ENCODE measurements at regions not wholly inside any gene's neighbourhood (a gene's known extent, or its start where the extent isn't known, plus 50 kb on each side); places are given as distances from the start of the nearest gene placed in this dataset.

DNA sequence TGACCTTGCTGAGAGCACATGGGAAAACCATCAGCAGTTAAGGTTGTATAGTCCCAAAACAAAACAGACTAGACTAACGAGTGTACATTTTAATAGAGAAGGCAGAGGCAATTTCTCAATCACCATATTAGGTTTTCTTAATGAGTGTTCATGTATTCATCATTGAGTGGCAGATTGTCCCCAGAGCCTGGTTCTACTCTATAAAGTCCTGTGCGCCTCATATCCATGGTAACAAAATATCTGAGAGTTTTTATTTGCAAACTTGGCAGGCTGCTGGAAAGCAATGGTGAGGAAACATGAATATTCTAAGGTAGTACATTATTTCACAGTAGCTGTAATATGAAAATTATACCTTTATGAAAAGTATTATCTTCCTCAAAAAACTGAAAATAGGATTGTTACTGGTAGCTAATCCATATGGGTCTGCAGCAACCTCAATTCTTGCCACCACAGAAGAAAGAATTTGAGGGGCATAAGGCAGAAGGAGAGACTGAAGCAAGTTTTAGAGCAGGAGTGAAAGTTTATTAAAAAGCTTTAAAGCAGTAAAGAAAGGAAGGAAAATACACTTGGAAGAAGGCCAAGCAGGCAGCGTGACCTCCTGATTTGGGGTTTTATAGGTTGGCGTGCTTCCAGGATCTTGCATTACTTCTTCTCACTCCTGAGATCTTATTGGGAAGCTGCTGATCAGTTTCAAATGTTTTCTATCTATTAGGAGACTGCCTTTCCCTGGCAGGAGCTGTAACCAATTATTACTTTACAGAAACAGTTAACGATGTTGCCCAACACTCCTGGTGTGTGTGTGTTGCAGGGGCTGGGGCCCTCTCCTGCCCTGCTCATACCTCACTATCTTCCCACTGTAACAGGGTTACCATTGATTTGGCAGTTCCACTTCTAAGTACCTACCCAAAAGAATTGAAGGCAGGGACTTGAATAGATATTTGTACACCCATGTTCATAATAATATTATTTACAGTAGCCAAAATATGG is 154.0 kb upstream of the NUDT4 start:
- no peak for TF ChIP-seq RAD21 (conservative IDR thresholded peaks at IDR 0.05)
- TF ChIP-seq, protein P1, sequence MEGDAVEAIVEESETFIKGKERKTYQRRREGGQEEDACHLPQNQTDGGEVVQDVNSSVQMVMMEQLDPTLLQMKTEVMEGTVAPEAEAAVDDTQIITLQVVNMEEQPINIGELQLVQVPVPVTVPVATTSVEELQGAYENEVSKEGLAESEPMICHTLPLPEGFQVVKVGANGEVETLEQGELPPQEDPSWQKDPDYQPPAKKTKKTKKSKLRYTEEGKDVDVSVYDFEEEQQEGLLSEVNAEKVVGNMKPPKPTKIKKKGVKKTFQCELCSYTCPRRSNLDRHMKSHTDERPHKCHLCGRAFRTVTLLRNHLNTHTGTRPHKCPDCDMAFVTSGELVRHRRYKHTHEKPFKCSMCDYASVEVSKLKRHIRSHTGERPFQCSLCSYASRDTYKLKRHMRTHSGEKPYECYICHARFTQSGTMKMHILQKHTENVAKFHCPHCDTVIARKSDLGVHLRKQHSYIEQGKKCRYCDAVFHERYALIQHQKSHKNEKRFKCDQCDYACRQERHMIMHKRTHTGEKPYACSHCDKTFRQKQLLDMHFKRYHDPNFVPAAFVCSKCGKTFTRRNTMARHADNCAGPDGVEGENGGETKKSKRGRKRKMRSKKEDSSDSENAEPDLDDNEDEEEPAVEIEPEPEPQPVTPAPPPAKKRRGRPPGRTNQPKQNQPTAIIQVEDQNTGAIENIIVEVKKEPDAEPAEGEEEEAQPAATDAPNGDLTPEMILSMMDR (IDR thresholded peaks at IDR 0.05; ENCODE audit: poor library complexity, severe bottlenecking) = no peak
- no peak for TF ChIP-seq EP300 (conservative IDR thresholded peaks at IDR 0.05; ENCODE audit: poor library complexity, severe bottlenecking)
- TF ChIP-seq SMC3 (conservative IDR thresholded peaks at IDR 0.05; ENCODE audit: poor library complexity) = no peak
- TF ChIP-seq, protein P2, sequence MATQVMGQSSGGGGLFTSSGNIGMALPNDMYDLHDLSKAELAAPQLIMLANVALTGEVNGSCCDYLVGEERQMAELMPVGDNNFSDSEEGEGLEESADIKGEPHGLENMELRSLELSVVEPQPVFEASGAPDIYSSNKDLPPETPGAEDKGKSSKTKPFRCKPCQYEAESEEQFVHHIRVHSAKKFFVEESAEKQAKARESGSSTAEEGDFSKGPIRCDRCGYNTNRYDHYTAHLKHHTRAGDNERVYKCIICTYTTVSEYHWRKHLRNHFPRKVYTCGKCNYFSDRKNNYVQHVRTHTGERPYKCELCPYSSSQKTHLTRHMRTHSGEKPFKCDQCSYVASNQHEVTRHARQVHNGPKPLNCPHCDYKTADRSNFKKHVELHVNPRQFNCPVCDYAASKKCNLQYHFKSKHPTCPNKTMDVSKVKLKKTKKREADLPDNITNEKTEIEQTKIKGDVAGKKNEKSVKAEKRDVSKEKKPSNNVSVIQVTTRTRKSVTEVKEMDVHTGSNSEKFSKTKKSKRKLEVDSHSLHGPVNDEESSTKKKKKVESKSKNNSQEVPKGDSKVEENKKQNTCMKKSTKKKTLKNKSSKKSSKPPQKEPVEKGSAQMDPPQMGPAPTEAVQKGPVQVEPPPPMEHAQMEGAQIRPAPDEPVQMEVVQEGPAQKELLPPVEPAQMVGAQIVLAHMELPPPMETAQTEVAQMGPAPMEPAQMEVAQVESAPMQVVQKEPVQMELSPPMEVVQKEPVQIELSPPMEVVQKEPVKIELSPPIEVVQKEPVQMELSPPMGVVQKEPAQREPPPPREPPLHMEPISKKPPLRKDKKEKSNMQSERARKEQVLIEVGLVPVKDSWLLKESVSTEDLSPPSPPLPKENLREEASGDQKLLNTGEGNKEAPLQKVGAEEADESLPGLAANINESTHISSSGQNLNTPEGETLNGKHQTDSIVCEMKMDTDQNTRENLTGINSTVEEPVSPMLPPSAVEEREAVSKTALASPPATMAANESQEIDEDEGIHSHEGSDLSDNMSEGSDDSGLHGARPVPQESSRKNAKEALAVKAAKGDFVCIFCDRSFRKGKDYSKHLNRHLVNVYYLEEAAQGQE (IDR thresholded peaks at IDR 0.05; ENCODE audit: borderline replicate concordance) = no peak
- no peak for TF ChIP-seq POLR2AphosphoS5 (IDR thresholded peaks at IDR 0.05)
- TF ChIP-seq MXI1 (conservative IDR thresholded peaks at IDR 0.05; ENCODE audit: poor library complexity, severe bottlenecking) = no peak
- no peak for TF ChIP-seq TAF1 (IDR thresholded peaks at IDR 0.05; ENCODE audit: low read depth)
- TF ChIP-seq EZH2 (IDR thresholded peaks at IDR 0.05; ENCODE audit: borderline replicate concordance, insufficient read depth, low read length, poor library complexity, severe bottlenecking) = no peak
- Histone ChIP-seq H3K36me3 (ENCODE audit: insufficient read depth, low read length) (no peaks in the 10 kb centered on the region), H3K79me2 (replicated peaks; ENCODE audit: insufficient read depth, low read length) (no peaks in the 10 kb centered on the region), H2AFZ (ENCODE audit: low read depth, low read length) (no peak overlapping the region), H3K27me3 (ENCODE audit: insufficient read depth, low read depth, low read length) (no peaks in the 10 kb centered on the region), H4K20me1 (ENCODE audit: insufficient read depth) (no peaks in the 10 kb centered on the region), H3K9ac (ENCODE audit: low read length) (no peak overlapping the region), H3F3A (ENCODE audit: insufficient read depth, low read length, poor library complexity, severe bottlenecking) (no peaks in the 10 kb centered on the region), H3K4me3 (ENCODE audit: low read length) (no peak overlapping the region), H3K27ac (ENCODE audit: low read length) (no peak overlapping the region), H3K9me3 (ENCODE audit: low read length) (no peaks in the 10 kb centered on the region), H3K4me2 (ENCODE audit: low read length) (no peak overlapping the region), H3K9me2 (ENCODE audit: insufficient read depth, low read length) (no peaks in the 10 kb centered on the region)

DNA sequence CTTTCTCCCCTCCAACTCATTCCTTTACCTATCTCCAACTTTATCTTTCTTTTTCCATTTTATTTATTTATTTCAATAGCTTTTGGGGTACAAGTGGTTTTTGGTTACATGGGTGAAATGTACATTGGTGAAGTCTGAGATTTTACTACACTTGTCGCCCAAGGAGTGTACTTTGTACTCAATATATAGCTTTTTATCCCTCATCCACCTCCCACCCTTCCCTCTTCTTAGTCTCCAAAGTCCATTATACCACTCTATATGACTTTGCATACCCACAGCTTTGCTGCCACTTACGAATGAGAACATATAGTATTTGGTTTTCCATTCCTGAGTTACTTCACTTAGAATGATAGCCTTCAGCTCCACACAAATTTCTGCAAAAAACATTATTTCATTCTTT is 152.6 kb upstream of the NUDT4 start:
- Histone ChIP-seq H3K36me3 (ENCODE audit: insufficient read depth, low read length) (no peaks in the 10 kb centered on the region), H3K27ac (ENCODE audit: low read length) (no peak overlapping the region), H3K4me3 (ENCODE audit: low read length) (no peak overlapping the region)

More for the DNA sequence above, 152.6 kb upstream of the NUDT4 start:
- TF ChIP-seq EZH2 (IDR thresholded peaks at IDR 0.05; ENCODE audit: borderline replicate concordance, insufficient read depth, low read length, poor library complexity, severe bottlenecking) (no peak), POLR2AphosphoS5 (IDR thresholded peaks at IDR 0.05) (no peak), SMC3 (conservative IDR thresholded peaks at IDR 0.05; ENCODE audit: poor library complexity) (no peak), TAF1 (IDR thresholded peaks at IDR 0.05; ENCODE audit: low read depth) (no peak), MXI1 (conservative IDR thresholded peaks at IDR 0.05; ENCODE audit: poor library complexity, severe bottlenecking) (no peak), RAD21 (conservative IDR thresholded peaks at IDR 0.05) (no peak)
- TF ChIP-seq, protein P1 (IDR thresholded peaks at IDR 0.05; ENCODE audit: poor library complexity, severe bottlenecking) = no peak
- TF ChIP-seq, protein P2 (IDR thresholded peaks at IDR 0.05; ENCODE audit: borderline replicate concordance) = no peak
- Histone ChIP-seq H3F3A (ENCODE audit: insufficient read depth, low read length, poor library complexity, severe bottlenecking) (no peaks in the 10 kb centered on the region), H2AFZ (ENCODE audit: low read depth, low read length) (no peak overlapping the region), H3K9ac (ENCODE audit: low read length) (no peak overlapping the region), H3K4me2 (ENCODE audit: low read length) (no peak overlapping the region), H3K79me2 (replicated peaks; ENCODE audit: insufficient read depth, low read length) (no peaks in the 10 kb centered on the region), H4K20me1 (ENCODE audit: insufficient read depth) (no peaks in the 10 kb centered on the region), H3K9me3 (ENCODE audit: low read length) (no peaks in the 10 kb centered on the region), H3K27me3 (ENCODE audit: insufficient read depth, low read depth, low read length) (no peaks in the 10 kb centered on the region), H3K9me2 (ENCODE audit: insufficient read depth, low read length) (no peaks in the 10 kb centered on the region)

All from neural cell (in vitro differentiated cells).